Activated naive CD4-positive, alpha-beta T cell treated with anti-CD3 and anti-CD28 coated beads, Interleukin-2, amount 10 ng/mL, durations not matched to agents 7 days and 5 days (primary cell): ENCODE measurements at regions not wholly inside any gene's neighbourhood (a gene's known extent, or its start where the extent isn't known, plus 50 kb on each side); places are given as distances from the start of the nearest gene placed in this dataset.

Experiments used
- CTCF ChIA-PET: fragments of 350-600 bp; sonication (Branson Sonifier 250); formaldehyde crosslinking; loops from one replicate; lab custom pipeline; 2021; ENCODE audit warnings: antibody characterized with exemption; lab: Charles Lee
- DNase-seq: peaks from one replicate; pipeline ENCODE4 v3.0.0-alpha.2; 2020
- H3K27ac Mint-ChIP-seq: one replicate; pipeline ENCODE4 v1.8.0; 2021; ENCODE audit warnings: mild to moderate bottlenecking, moderate library complexity, mixed read lengths
- H3K27me3 Mint-ChIP-seq: one replicate; pipeline ENCODE4 v1.8.0; 2021; ENCODE audit warnings: mild to moderate bottlenecking, mixed read lengths
- H3K36me3 Mint-ChIP-seq: one replicate; pipeline ENCODE4 v1.8.0; 2021; ENCODE audit warnings: mixed read lengths
- H3K4me1 Mint-ChIP-seq: one replicate; pipeline ENCODE4 v1.8.0; 2021; ENCODE audit warnings: mixed read lengths
- H3K4me3 Mint-ChIP-seq: one replicate; pipeline ENCODE4 v1.8.0; 2021; ENCODE audit warnings: mild to moderate bottlenecking, moderate library complexity, mixed read lengths
- H3K9me3 Mint-ChIP-seq: one replicate; pipeline ENCODE4 v1.8.0; 2021; ENCODE audit warnings: mixed read lengths

GRCh38 chr1:58874757-58875755, 91.2 kb upstream of the JUN start:
- no peaks in the 10 kb centered on the region for H3K4me1 Mint-ChIP-seq
- CTCF ChIA-PET, result interaction anchor here (1.1 kb wide), 1 partner anchor 10 kb away, joined by 3 read pairs; no protein-coding TSS in a partner anchor
- no peak overlapping the region for H3K4me3 Mint-ChIP-seq

GRCh38 chr1:58879464-58879863, 95.6 kb upstream of the JUN start:
- DNase-seq, result no peak
- Mint-ChIP-seq H3K9me3 (no peaks in the 10 kb centered on the region), H3K27ac (no peak overlapping the region), H3K36me3 (no peaks in the 10 kb centered on the region), H3K27me3 (no peaks in the 10 kb centered on the region), H3K4me1 (peaks cover 6% of the 10 kb centered on the region), H3K4me3 (no peak overlapping the region)
- CTCF ChIA-PET, result interaction anchor here (1.6 kb wide), 1 partner anchor 36 kb away, joined by 3 read pairs; no protein-coding TSS in a partner anchor

More at GRCh38 chr1:58874757-58875755, 91.2 kb upstream of the JUN start:
- Mint-ChIP-seq H3K36me3 (no peaks in the 10 kb centered on the region), H3K27me3 (peaks cover 17% of the 10 kb centered on the region), H3K27ac (no peak overlapping the region), H3K9me3 (no peaks in the 10 kb centered on the region)
- DNase-seq, result no peak

GRCh38 chr1:58880592-58880991, 96.7 kb upstream of the JUN start:
- DNase-seq, result no peak
- CTCF ChIA-PET, result no interaction called here
- H3K4me1 Mint-ChIP-seq, result peaks cover 15% of the 10 kb centered on the region
- H3K36me3 Mint-ChIP-seq, result no peaks in the 10 kb centered on the region
- no peaks in the 10 kb centered on the region for H3K27me3 Mint-ChIP-seq
- no peak overlapping the region for H3K4me3 Mint-ChIP-seq
- no peak overlapping the region for H3K27ac Mint-ChIP-seq
- no peaks in the 10 kb centered on the region for H3K9me3 Mint-ChIP-seq

- Mint-ChIP-seq H3K27ac (no peak overlapping the region), H3K36me3 (no peaks in the 10 kb centered on the region), H3K27me3 (no peaks in the 10 kb centered on the region), H3K9me3 (no peaks in the 10 kb centered on the region), H3K4me3 (no peak overlapping the region), H3K4me1 (peaks cover 24% of the 10 kb centered on the region)
- CTCF ChIA-PET, result no interaction called here
- no peak for DNase-seq
Measured at GRCh38 chr1:58881471-58881994, 97.7 kb upstream of the JUN start.

GRCh38 chr1:58882322-58882948, 98.6 kb upstream of the JUN start:
- H3K27me3 Mint-ChIP-seq, result no peaks in the 10 kb centered on the region
- peaks cover 33% of the 10 kb centered on the region for H3K4me1 Mint-ChIP-seq
- no peak overlapping the region for H3K4me3 Mint-ChIP-seq
- H3K27ac Mint-ChIP-seq, result no peak overlapping the region
- no peak for DNase-seq
- CTCF ChIA-PET, result no interaction called here
- H3K9me3 Mint-ChIP-seq, result no peaks in the 10 kb centered on the region
- no peaks in the 10 kb centered on the region for H3K36me3 Mint-ChIP-seq

GRCh38 chr1:58883037-58883887, 99.4 kb upstream of the JUN start:
- Mint-ChIP-seq H3K4me3 (no peak overlapping the region), H3K4me1 (peaks cover 34% of the 10 kb centered on the region), H3K9me3 (no peaks in the 10 kb centered on the region), H3K27ac (no peak overlapping the region), H3K36me3 (no peaks in the 10 kb centered on the region), H3K27me3 (no peaks in the 10 kb centered on the region)
- CTCF ChIA-PET, result interaction anchor here (0.8 kb wide), 1 partner anchor 25 kb away, joined by 3 read pairs; no protein-coding TSS in a partner anchor
- no peak for DNase-seq

GRCh38 chr1:58883888-58884482, 100.1 kb upstream of the JUN start:
- peaks cover 34% of the 10 kb centered on the region for H3K4me1 Mint-ChIP-seq
- H3K27me3 Mint-ChIP-seq, result no peaks in the 10 kb centered on the region
- no peak overlapping the region for H3K27ac Mint-ChIP-seq
- H3K9me3 Mint-ChIP-seq, result no peaks in the 10 kb centered on the region
- DNase-seq, result no peak
- CTCF ChIA-PET, result no interaction called here
- peaks cover under 1% of the 10 kb centered on the region for H3K36me3 Mint-ChIP-seq
- H3K4me3 Mint-ChIP-seq, result no peak overlapping the region

- Mint-ChIP-seq H3K27me3 (no peaks in the 10 kb centered on the region), H3K36me3 (peaks cover 4% of the 10 kb centered on the region), H3K4me1 (peaks cover 39% of the 10 kb centered on the region), H3K27ac (peak overlapping the region; percentile 87), H3K4me3 (no peak overlapping the region), H3K9me3 (peaks cover 2% of the 10 kb centered on the region)
- peak; percentile 33 for DNase-seq
- CTCF ChIA-PET, result interaction anchor here (1.0 to 1.5 kb wide), 2 partner anchors 10 kb away, joined by 3 read pairs; no protein-coding TSS in a partner anchor
Measured at GRCh38 chr1:58884706-58885661, 101.1 kb upstream of the JUN start.

GRCh38 chr1:58885998-58886397, 102.2 kb upstream of the JUN start:
- Mint-ChIP-seq H3K9me3 (peaks cover 2% of the 10 kb centered on the region), H3K27ac (peak overlapping the region; percentile 87), H3K27me3 (peaks cover 1% of the 10 kb centered on the region), H3K4me1 (peaks cover 39% of the 10 kb centered on the region), H3K4me3 (no peak overlapping the region), H3K36me3 (peaks cover 4% of the 10 kb centered on the region)
- peak; percentile 52 for DNase-seq
- CTCF ChIA-PET, result no interaction called here

- CTCF ChIA-PET, result no interaction called here
- H3K27ac Mint-ChIP-seq, result no peak overlapping the region
- peaks cover 5% of the 10 kb centered on the region for H3K36me3 Mint-ChIP-seq
- peaks cover 2% of the 10 kb centered on the region for H3K9me3 Mint-ChIP-seq
- no peak for DNase-seq
- H3K4me1 Mint-ChIP-seq, result peaks cover 39% of the 10 kb centered on the region
- peaks cover 4% of the 10 kb centered on the region for H3K27me3 Mint-ChIP-seq
- H3K4me3 Mint-ChIP-seq, result no peak overlapping the region
Measured at GRCh38 chr1:58886611-58887010, 102.8 kb upstream of the JUN start.

- DNase-seq, result no peak
- CTCF ChIA-PET, result no interaction called here
- Mint-ChIP-seq H3K27ac (no peak overlapping the region), H3K4me1 (peaks cover 39% of the 10 kb centered on the region), H3K9me3 (peaks cover 2% of the 10 kb centered on the region), H3K36me3 (peaks cover 5% of the 10 kb centered on the region), H3K4me3 (no peak overlapping the region), H3K27me3 (peaks cover 4% of the 10 kb centered on the region)
Measured at GRCh38 chr1:58887059-58887458, 103.2 kb upstream of the JUN start.

- no peak for DNase-seq
- Mint-ChIP-seq H3K9me3 (peaks cover 2% of the 10 kb centered on the region), H3K4me1 (peaks cover 33% of the 10 kb centered on the region), H3K4me3 (no peak overlapping the region), H3K27ac (no peak overlapping the region), H3K27me3 (peaks cover 13% of the 10 kb centered on the region), H3K36me3 (peaks cover 5% of the 10 kb centered on the region)
- CTCF ChIA-PET, result no interaction called here
Measured at GRCh38 chr1:58888833-58889232, 105.0 kb upstream of the JUN start.
